Spleen (tissue), 7 donors: ENCODE measurements at regions not wholly inside any gene's neighbourhood (a gene's known extent, or its start where the extent isn't known, plus 50 kb on each side); places are given as distances from the start of the nearest gene placed in this dataset.

Source experiments
- CTCF ChIP-seq, 11 experiments: fragments of 200-600 bp in 7 of 11; fragments of 450-650 bp in 4 of 11; sonication (generic) in 4 of 11; IDR thresholded peaks in 8 of 11; conservative IDR thresholded peaks in 3 of 11; 1 replicate in 7 of 11; 2 replicates in 4 of 11; pipeline versions ENCODE4 v1.4.0 to v1.8.0; 2016 to 2021; ENCODE audit warnings: antibody characterized with exemption in 11 of 11, inconsistent platforms in 4 of 11, mild to moderate bottlenecking in 1 of 11
- POLR2A ChIP-seq, 3 donors: fragments of 450-650 bp; IDR thresholded peaks; one replicate each; pipeline ENCODE4 v1.5.1; 2017; ENCODE audit warnings: antibody characterized with exemption in 3 of 3, mild to moderate bottlenecking in 1 of 3
- POLR2AphosphoS5 ChIP-seq, 3 donors: sonication (generic); formaldehyde crosslinking; IDR thresholded peaks; one replicate each; pipeline ENCODE4 v1.5.1; 2017; ENCODE audit warnings: antibody characterized with exemption in 3 of 3
- donor health status: DM: no; HTN: no; CAD: no; lungs with moderate emphysema.
- donor health status: DM: no; HTN: no; CAD: no.
- donor health status: DM: no; HTN: no; CAD: no.

DNA sequence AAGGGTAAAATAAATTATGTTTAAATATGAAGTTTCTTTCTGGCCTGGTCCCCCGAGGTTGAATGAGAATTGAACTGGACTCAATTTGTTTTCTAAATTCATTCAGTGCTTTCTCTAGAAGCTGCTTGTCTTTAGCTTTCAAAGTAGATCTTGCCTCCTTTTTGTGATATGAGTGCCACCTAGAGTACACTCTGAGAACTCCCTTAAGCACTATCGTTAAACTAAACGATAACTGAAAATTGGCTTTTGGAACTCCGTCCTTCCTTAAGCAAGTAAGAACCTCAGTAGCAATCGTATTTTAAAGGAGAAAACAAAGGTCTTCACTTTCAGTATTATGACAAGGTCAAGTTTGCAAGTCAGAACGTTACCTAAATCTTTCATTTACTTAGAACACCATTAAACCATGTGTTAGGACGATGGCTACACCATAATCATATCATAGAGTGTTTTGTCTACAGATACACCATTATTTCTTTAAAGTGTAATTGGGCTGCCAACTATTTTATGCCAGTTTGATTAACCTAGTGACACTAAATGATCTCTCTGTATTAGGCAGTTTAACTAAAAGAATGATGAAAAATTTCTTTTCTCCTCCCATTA lies 364.8 kb downstream of the SNAPC1 start:
- TF ChIP-seq POLR2A (IDR thresholded peaks at IDR 0.05) (no peak), CTCF (IDR thresholded peaks at IDR 0.05 in 8 of 11, conservative IDR thresholded peaks at IDR 0.05 in 3 of 11) (peak; percentile 59 to 83 (median 75)), POLR2AphosphoS5 (IDR thresholded peaks at IDR 0.05) (no peak)
